ENCODE measurements at regions not wholly inside any gene's neighbourhood (a gene's known extent, or its start where the extent isn't known, plus 50 kb on each side); places are given as distances from the start of the nearest gene placed in this dataset.

DNA sequence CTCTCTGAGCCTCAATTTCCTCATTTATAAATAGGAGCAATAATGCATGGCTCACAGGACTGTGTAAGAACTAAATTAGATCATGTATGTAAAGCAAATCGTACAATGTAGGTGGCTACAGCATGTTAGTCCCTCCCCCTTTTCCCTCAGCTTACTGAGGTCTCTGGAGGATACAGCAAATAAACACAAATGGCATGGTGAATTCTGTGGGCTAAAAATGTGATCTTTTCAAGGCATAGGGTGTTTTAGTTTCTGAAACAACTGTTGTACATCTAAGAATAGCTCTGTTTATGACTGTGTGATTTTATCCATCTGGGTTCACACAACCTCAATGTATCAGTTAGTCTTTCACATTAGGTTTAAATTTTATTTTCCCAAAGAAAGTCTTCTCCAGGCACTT is 121.2 kb upstream of the PLEKHG7 start:
- DNase-seq (no peak), ATAC-seq (no peak)
- Histone ChIP-seq H3K36me3 (ENCODE audit: low read depth) (no peaks in the 10 kb centered on the region), H3K4me1 (ENCODE audit: low read depth) (no peaks in the 10 kb centered on the region), H3K9me3 (no peaks in the 10 kb centered on the region), H3K4me3 (no peak overlapping the region)
- intact Hi-C loops (cut with DNase I, micrococcal nuclease): no loop called here
- TF ChIP-seq, protein P1, sequence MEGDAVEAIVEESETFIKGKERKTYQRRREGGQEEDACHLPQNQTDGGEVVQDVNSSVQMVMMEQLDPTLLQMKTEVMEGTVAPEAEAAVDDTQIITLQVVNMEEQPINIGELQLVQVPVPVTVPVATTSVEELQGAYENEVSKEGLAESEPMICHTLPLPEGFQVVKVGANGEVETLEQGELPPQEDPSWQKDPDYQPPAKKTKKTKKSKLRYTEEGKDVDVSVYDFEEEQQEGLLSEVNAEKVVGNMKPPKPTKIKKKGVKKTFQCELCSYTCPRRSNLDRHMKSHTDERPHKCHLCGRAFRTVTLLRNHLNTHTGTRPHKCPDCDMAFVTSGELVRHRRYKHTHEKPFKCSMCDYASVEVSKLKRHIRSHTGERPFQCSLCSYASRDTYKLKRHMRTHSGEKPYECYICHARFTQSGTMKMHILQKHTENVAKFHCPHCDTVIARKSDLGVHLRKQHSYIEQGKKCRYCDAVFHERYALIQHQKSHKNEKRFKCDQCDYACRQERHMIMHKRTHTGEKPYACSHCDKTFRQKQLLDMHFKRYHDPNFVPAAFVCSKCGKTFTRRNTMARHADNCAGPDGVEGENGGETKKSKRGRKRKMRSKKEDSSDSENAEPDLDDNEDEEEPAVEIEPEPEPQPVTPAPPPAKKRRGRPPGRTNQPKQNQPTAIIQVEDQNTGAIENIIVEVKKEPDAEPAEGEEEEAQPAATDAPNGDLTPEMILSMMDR (IDR thresholded peaks at IDR 0.05): no peak

DNA sequence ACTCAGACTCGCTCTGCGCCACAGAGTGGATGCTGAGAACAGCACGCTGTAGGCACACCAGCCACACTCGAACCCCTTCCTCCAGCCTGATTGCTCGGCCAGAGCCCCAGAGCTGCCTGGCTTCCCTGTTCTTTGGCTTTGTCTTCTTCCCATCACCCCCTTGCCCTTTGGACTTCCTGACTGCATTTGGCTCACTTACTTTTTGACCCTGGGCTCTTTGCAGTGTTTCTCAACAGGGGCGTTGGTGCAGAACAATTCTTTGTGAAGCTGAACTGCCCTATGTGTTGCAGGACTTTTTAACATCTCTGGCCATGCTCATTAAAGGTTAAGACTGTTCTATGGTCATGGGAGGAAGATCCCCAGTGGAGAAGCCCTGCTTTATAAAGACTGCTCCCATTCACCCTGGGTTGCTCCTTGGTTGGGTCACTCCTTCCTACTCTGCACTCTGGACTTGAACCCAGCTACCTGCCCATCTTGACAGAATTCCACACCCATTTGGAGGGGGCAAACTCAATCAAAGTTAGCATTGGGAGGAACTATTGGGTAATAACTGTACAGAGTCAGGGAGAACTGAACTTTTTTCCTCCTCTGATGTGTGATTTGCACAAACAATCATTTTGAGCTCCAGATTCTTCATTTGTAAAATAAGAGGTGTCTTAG is 127.7 kb upstream of the PLEKHG7 start:
- no peak overlapping the region for H3K4me3 ChIP-seq
- peak in 2 of 3 donors; percentile 37 to 72 for DNase-seq
- TF ChIP-seq, protein P1 (IDR thresholded peaks at IDR 0.05): no peak
- H3K36me3 ChIP-seq (ENCODE audit: low read depth): no peaks in the 10 kb centered on the region
- ATAC-seq: peak; percentile 83
- no peaks in the 10 kb centered on the region for H3K4me1 ChIP-seq (ENCODE audit: low read depth)
- H3K9me3 ChIP-seq: no peaks in the 10 kb centered on the region
- intact Hi-C loops (cut with DNase I, micrococcal nuclease): loop anchor here (10.0 kb wide), 2 partner anchors 430 to 1190 kb away; partner anchors contain the start of gene BTG1 (in 1 of the 2)

DNA sequence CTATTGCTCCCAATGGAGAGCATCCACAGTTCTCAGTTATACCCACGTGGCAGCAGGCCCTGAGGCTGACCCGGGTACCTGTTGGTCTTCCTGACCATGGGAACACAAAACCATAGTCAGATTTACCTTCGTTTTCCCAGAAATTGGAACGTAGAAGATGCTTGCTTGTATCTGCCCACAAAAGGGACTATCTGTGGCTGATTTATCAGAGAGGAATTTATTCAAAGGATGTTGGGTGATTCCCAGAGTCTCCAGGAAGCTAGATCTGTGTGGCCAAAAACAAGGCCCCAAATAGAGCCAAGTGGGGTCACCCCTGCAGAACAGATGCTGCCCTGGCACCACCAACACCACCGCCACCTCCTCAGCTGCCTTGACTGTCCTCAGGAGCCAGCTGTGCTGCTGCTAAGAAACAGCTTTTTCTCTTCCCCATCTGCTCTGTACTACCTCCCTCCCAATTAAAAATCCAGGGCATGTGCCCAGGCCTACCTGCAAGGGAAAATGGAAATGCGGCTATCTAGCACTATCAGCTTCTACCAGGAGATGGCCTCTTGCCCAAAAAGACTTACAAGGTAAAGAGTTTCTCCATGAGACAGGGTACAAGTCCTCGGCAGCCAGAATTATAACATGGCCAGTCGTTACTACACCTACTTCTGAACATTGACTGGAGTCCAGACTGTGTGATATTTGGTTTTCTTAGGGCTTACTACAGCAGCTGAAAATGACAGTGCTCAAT is 128.6 kb upstream of the PLEKHG7 start:
- Histone ChIP-seq H3K36me3 (ENCODE audit: low read depth) (no peaks in the 10 kb centered on the region), H3K4me3 (no peak overlapping the region), H3K4me1 (ENCODE audit: low read depth) (no peaks in the 10 kb centered on the region), H3K9me3 (no peaks in the 10 kb centered on the region)
- ATAC-seq (no peak), DNase-seq (no peak)
- TF ChIP-seq, protein P1 (IDR thresholded peaks at IDR 0.05): no peak
- intact Hi-C loops (cut with DNase I, micrococcal nuclease): loop anchor here (10.0 kb wide), 2 partner anchors 429 to 1189 kb away; partner anchors contain the start of gene BTG1 (in 1 of the 2)

DNA sequence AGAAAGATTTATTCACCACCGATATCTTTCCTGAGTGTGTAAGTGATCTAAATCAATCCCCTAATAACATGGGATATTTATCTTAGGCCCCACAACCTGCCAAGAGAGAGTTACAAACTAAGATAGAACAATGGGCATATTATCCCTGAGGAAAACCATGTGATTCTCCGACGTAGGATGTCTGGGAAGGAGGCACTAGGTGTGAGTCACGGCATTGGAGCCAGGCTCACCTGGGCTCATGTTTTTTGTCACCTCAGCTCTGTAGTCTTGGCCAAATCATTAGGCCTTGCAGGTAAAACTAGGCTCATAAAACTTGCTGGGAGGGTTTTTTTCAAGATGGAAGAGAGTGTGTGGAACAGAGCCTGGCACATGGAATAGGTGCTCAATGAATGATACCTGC is 129.7 kb upstream of the PLEKHG7 start:
- intact Hi-C loops (cut with DNase I, micrococcal nuclease): loop anchor here (10.0 kb wide), 2 partner anchors 428 to 1188 kb away; partner anchors contain the start of gene BTG1 (in 1 of the 2)
- no peaks in the 10 kb centered on the region for H3K4me1 ChIP-seq (ENCODE audit: low read depth)
- H3K36me3 ChIP-seq (ENCODE audit: low read depth): no peaks in the 10 kb centered on the region
- no peak for DNase-seq
- H3K9me3 ChIP-seq: no peaks in the 10 kb centered on the region
- TF ChIP-seq, protein P1 (IDR thresholded peaks at IDR 0.05): no peak
- H3K4me3 ChIP-seq: no peak overlapping the region
- ATAC-seq: no peak

DNA sequence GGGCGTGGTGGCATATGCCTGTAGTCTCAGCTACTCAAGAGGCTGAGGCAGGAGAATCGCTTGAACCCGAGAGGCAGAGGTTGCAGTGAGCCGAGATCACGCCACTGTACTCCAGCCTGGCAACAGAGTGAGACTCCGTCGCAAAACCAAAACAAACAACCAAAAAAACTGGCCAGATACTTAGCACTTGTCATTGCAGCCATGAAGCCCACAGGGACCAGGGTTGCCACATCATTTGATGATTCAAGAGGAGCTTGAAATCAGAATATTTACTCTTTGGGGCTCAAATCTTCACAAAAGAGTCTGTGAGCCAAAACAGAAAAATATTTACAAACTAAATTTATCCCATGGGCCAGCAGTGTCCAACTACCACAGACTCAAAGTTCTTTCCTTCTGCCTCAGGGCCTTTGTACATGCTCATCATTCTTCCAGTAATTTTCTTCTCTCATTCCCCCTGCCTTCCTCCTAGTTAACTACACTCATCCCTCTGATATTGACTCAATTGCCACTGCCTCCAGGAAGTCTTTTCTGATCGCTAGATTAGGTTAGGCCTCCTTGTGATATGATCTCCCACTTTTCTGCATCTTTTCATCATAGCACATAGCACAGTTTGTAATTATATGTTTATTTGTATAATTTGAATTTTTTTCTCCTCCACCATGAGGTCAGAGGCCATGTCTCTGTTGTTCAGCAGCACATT is 130.8 kb upstream of the PLEKHG7 start:
- TF ChIP-seq, protein P1 (IDR thresholded peaks at IDR 0.05): no peak
- DNase-seq: no peak
- no peak for ATAC-seq
- Histone ChIP-seq H3K4me3 (no peak overlapping the region), H3K36me3 (ENCODE audit: low read depth) (no peaks in the 10 kb centered on the region), H3K9me3 (no peaks in the 10 kb centered on the region), H3K4me1 (ENCODE audit: low read depth) (no peaks in the 10 kb centered on the region)
- intact Hi-C loops (cut with DNase I, micrococcal nuclease): loop anchor here (10.0 kb wide), 2 partner anchors 427 to 1187 kb away; partner anchors contain the start of gene BTG1 (in 1 of the 2)

Measured in mucosa of descending colon (tissue), 3 donors.